Dendritic cell treated with granulocyte-macrophage colony-stimulating factor and Interleukin-4, amounts not matched to agents 40 ng/mL and 50 ng/mL, for 4 days (primary cell): ENCODE measurements at regions not wholly inside any gene's neighbourhood (a gene's known extent, or its start where the extent isn't known, plus 50 kb on each side); places are given as distances from the start of the nearest gene placed in this dataset.

ENCODE experiments used
- H3K27ac Mint-ChIP-seq: one replicate; pipeline ENCODE4 v1.8.0; 2022; ENCODE audit warnings: mild to moderate bottlenecking, mixed read lengths
- H3K27me3 Mint-ChIP-seq: one replicate; pipeline ENCODE4 v1.8.0; 2022; ENCODE audit warnings: mild to moderate bottlenecking, mixed read lengths
- H3K36me3 Mint-ChIP-seq: one replicate; pipeline ENCODE4 v1.8.0; 2022; ENCODE audit warnings: low read depth, mixed read lengths
- H3K4me1 Mint-ChIP-seq: one replicate; pipeline ENCODE4 v1.8.0; 2022; ENCODE audit warnings: low read depth, mixed read lengths
- H3K4me3 Mint-ChIP-seq: one replicate; pipeline ENCODE4 v1.8.0; 2022; ENCODE audit warnings: mild to moderate bottlenecking, moderate library complexity, mixed read lengths
- H3K9me3 Mint-ChIP-seq: one replicate; pipeline ENCODE4 v1.8.0; 2022; ENCODE audit warnings: mixed read lengths
- intact Hi-C: fragments of 100-400 bp; cut with micrococcal nuclease; formaldehyde crosslinking; loops from one replicate; pipeline ENCODE4 v1.15.0; 2022

GRCh38 chr22:46062971-46063631 lies 86.1 kb upstream of the WNT7B start:
- H3K4me1 Mint-ChIP-seq, result peaks cover 58% of the 10 kb centered on the region
- H3K27ac Mint-ChIP-seq, result no peak overlapping the region
- intact Hi-C loops, result no loop called here
- peaks cover 45% of the 10 kb centered on the region for H3K36me3 Mint-ChIP-seq
- peaks cover 3% of the 10 kb centered on the region for H3K27me3 Mint-ChIP-seq
- no peaks in the 10 kb centered on the region for H3K9me3 Mint-ChIP-seq
- H3K4me3 Mint-ChIP-seq, result no peak overlapping the region

GRCh38 chr22:46063846-46064227 lies 86.5 kb upstream of the PPARA start:
- Mint-ChIP-seq H3K27ac (no peak overlapping the region), H3K4me1 (peaks cover 58% of the 10 kb centered on the region), H3K36me3 (peaks cover 41% of the 10 kb centered on the region), H3K9me3 (no peaks in the 10 kb centered on the region), H3K4me3 (no peak overlapping the region), H3K27me3 (peaks cover 3% of the 10 kb centered on the region)
- intact Hi-C loops, result no loop called here

DNA sequence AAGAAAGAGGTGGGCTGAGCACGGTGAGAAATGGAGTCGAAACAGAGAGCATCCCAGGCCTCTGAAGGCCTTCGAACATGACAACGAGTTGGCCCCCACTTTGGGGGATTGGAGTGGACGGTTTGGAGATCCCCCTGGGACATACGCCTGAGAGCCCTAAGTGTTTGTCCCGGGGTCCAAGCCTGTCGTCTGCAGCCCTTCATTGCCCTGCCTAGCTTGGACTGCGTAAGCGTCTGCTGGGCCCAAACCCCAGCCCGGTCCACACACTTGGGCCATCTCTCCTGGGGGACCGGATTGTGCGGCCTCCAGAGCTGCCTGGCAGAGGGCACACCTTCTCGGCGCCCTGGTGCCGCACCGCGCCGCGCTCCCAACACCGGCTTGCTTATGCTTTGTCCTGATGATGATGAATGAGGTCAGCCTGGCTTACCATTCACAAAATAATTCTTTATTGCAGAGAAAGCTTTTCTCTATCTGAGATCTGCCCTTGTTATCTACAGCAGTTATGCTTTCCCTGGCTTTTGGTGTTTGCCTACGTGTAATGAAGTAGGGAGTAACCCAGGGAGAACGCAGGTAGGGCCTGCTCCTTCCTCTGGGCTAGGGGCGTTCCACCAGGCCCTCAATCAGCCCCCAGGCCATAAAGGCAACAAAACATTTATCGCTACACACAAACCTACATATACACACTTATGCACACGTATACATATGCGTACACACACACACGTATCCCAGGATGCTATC lies 85.9 kb upstream of the PPARA start:
- peaks cover 58% of the 10 kb centered on the region for H3K4me1 Mint-ChIP-seq
- H3K4me3 Mint-ChIP-seq, result no peak overlapping the region
- no peaks in the 10 kb centered on the region for H3K9me3 Mint-ChIP-seq
- peaks cover 3% of the 10 kb centered on the region for H3K27me3 Mint-ChIP-seq
- H3K27ac Mint-ChIP-seq, result peak overlapping the region; percentile 21
- intact Hi-C loops, result no loop called here
- peaks cover 40% of the 10 kb centered on the region for H3K36me3 Mint-ChIP-seq

GRCh38 chr22:46064966-46065666 lies 85.2 kb upstream of the PPARA start:
- no peak overlapping the region for H3K4me3 Mint-ChIP-seq
- peaks cover 58% of the 10 kb centered on the region for H3K4me1 Mint-ChIP-seq
- H3K27ac Mint-ChIP-seq, result peak overlapping the region; percentile 21
- no peaks in the 10 kb centered on the region for H3K9me3 Mint-ChIP-seq
- peaks cover 43% of the 10 kb centered on the region for H3K36me3 Mint-ChIP-seq
- intact Hi-C loops, result no loop called here
- H3K27me3 Mint-ChIP-seq, result no peaks in the 10 kb centered on the region

GRCh38 chr22:46065691-46066454 lies 84.5 kb upstream of the PPARA start:
- H3K27me3 Mint-ChIP-seq, result no peaks in the 10 kb centered on the region
- no peak overlapping the region for H3K27ac Mint-ChIP-seq
- H3K9me3 Mint-ChIP-seq, result no peaks in the 10 kb centered on the region
- H3K36me3 Mint-ChIP-seq, result peaks cover 43% of the 10 kb centered on the region
- H3K4me1 Mint-ChIP-seq, result peaks cover 58% of the 10 kb centered on the region
- intact Hi-C loops, result no loop called here
- no peak overlapping the region for H3K4me3 Mint-ChIP-seq

GRCh38 chr22:46066691-46067090 lies 83.6 kb upstream of the PPARA start:
- Mint-ChIP-seq H3K27ac (peak overlapping the region; percentile 74), H3K27me3 (no peaks in the 10 kb centered on the region), H3K9me3 (no peaks in the 10 kb centered on the region), H3K4me1 (peaks cover 58% of the 10 kb centered on the region), H3K4me3 (peak overlapping the region; percentile 46), H3K36me3 (peaks cover 44% of the 10 kb centered on the region)
- intact Hi-C loops, result no loop called here

GRCh38 chr22:46067159-46068111 lies 82.9 kb upstream of the PPARA start:
- intact Hi-C loops, result loop anchor here (2.0 kb wide), 1 partner anchor 13 kb away; no protein-coding TSS in a partner anchor
- Mint-ChIP-seq H3K36me3 (peaks cover 44% of the 10 kb centered on the region), H3K4me1 (peaks cover 55% of the 10 kb centered on the region), H3K4me3 (peak overlapping the region; percentile 46), H3K9me3 (no peaks in the 10 kb centered on the region), H3K27ac (peak overlapping the region; percentile 74), H3K27me3 (no peaks in the 10 kb centered on the region)

- Mint-ChIP-seq H3K4me1 (peaks cover 58% of the 10 kb centered on the region), H3K4me3 (no peak overlapping the region), H3K9me3 (no peaks in the 10 kb centered on the region), H3K27ac (peak overlapping the region; percentile 99), H3K36me3 (peaks cover 44% of the 10 kb centered on the region), H3K27me3 (no peaks in the 10 kb centered on the region)
- intact Hi-C loops, result loop anchor here (2.0 kb wide), 1 partner anchor 13 kb away; no protein-coding TSS in a partner anchor
Measured at GRCh38 chr22:46068181-46068592, 82.1 kb upstream of the PPARA start.

DNA sequence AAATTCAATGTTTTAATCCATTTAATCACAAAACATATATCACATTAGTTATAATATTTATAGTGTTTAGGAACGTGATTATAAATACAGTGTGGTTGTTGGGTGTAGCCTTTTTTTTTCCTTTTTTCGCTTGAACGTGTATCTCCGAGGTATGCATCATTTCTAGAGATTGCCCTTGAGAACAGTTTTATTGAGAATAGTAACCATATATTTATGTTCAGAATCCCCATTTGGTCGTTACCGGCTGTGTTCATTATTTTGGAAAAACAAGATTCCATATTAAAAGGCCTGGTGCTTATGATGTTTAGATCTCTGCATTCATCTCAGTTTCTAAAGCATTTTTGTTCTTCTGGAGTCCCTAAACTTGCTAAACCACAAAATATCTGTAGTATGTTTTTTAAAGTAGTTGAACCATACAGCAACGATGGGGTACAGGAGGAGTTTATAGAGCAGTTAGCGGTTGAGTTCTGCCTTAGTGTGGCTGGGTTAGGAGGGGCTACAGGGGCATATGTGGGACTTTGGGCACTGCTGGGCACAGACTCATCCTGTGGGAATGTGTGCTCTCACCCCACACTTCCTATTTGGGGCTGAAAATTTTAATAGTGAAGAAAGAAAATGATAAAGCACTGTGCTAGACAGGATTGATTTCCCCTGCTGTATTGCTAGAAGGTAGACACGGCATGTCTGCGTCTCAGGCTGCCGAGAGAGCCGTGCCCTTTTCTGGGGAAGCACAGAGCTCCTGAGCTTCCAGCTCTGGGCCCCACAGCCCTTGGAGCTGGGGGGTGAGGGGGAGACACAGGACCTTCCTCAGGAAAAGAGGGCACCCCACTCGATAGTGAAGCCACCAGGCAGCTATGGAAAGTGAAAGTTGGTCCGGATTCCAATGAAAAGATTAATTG lies 81.5 kb upstream of the PPARA start:
- Mint-ChIP-seq H3K27ac (peak overlapping the region; percentile 99), H3K4me1 (peaks cover 58% of the 10 kb centered on the region), H3K9me3 (no peaks in the 10 kb centered on the region), H3K4me3 (peak overlapping the region; percentile 85), H3K36me3 (peaks cover 44% of the 10 kb centered on the region), H3K27me3 (no peaks in the 10 kb centered on the region)
- intact Hi-C loops, result loop anchor here (2.0 kb wide), 1 partner anchor 14 kb away; no protein-coding TSS in a partner anchor

- Mint-ChIP-seq H3K4me3 (peak overlapping the region; percentile 85), H3K4me1 (peaks cover 59% of the 10 kb centered on the region), H3K27ac (peak overlapping the region; percentile 99), H3K9me3 (no peaks in the 10 kb centered on the region), H3K27me3 (no peaks in the 10 kb centered on the region), H3K36me3 (peaks cover 45% of the 10 kb centered on the region)
- intact Hi-C loops, result loop anchor here (2.0 to 5.0 kb wide), 3 partner anchors 15 to 72 kb away; no protein-coding TSS in a partner anchor
Measured at GRCh38 chr22:46069521-46070214, 80.7 kb upstream of the PPARA start.

DNA sequence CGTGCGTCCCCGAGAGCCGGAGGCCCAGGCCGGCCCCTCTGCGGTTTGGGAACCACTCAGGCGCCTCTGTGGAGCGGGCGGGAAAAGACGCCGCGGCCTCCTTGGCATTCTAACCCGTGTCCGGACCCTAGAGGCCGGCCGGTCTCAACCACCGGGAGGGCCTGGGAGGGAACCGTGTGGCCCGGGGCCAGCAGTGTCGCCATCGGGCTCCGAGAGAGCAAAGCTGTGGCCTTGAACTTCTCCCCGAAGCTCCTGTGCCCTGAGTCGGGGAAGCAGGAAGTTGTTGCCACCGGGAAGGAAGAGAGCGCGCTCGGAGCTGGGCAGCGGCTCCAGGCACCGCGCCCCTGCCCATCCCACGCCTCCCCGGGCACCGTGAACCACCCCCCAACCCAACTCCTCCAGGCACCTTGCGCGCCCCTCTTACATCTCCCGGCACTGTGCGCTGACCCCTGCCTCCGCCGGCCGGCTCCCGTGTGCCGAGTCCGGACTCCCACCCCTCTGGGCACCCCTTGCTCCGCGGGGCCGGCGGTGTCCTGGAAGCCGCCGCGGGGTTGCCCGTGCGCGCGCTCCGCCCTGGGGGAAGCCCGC lies 80.0 kb upstream of the PPARA start:
- intact Hi-C loops, result loop anchor here (5.0 kb wide), 2 partner anchors 33 to 73 kb away; no protein-coding TSS in a partner anchor
- H3K36me3 Mint-ChIP-seq, result peaks cover 46% of the 10 kb centered on the region
- no peaks in the 10 kb centered on the region for H3K9me3 Mint-ChIP-seq
- H3K27me3 Mint-ChIP-seq, result no peaks in the 10 kb centered on the region
- H3K4me3 Mint-ChIP-seq, result peak overlapping the region; percentile 85
- H3K4me1 Mint-ChIP-seq, result peaks cover 59% of the 10 kb centered on the region
- H3K27ac Mint-ChIP-seq, result peak overlapping the region; percentile 99
